ENCODE measurements at regions not wholly inside any gene's neighbourhood (a gene's known extent, or its start where the extent isn't known, plus 50 kb on each side); places are given as distances from the start of the nearest gene placed in this dataset.

DNA sequence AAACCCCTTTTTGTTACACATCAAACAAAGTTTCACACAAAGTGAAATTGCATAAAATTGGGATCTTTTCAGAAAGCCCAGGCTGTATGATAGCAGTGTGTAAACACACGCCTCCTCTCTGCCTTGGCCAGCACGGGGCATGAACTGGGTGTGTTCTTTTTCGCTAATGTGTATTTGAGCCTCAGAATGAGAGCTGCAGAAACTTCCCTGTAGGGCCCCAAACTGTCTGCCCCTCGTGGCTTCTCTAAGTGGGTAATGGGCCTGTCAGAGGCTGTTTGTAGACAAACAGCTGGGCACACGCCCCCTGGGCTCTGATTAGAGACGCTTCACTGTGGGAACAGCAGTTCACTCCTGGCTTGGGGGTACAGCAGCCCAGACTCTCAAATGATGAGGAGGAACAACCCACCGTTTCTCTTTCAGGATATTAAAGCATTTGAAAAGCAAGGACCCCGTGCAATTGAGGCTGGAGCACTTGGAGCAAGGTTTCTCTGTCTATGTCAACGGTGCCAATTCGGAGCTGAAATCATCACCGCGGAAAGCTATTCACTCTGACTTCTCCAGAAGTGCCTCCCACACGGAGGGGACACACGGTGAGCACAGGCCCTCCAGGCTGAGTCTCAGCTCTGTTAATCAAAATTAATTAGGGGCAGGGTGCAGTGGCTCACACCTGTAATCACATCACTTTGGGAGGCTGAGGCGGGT lies 78.4 kb downstream of the KATNIP start:
- TF ChIP-seq YY1 (IDR thresholded peaks at IDR 0.05; ENCODE audit: insufficient read depth, insufficient read length) (no peak), SUZ12 (IDR thresholded peaks at IDR 0.05; ENCODE audit: extremely low read depth, insufficient read depth, insufficient read length) (no peak)
